IPS-20b (cell line): ENCODE measurements at regions not wholly inside any gene's neighbourhood (a gene's known extent, or its start where the extent isn't known, plus 50 kb on each side); places are given as distances from the start of the nearest gene placed in this dataset.

ENCODE experiments used
- H3K27ac ChIP-seq: one replicate; pipeline ENCODE4 v1.5.1; 2013; ENCODE audit warnings: low read length
- H3K27me3 ChIP-seq: 2 replicates; pipeline ENCODE4 v1.6.1; 2013; ENCODE audit warnings: mild to moderate bottlenecking, low read length, inconsistent platforms; ENCODE audit not compliant: insufficient read depth
- H3K36me3 ChIP-seq: 2 replicates; pipeline ENCODE4 v1.6.1; 2013; ENCODE audit warnings: low read depth, mild to moderate bottlenecking, inconsistent platforms, low read length, moderate library complexity; ENCODE audit not compliant: insufficient read depth
- H3K4me1 ChIP-seq: 2 replicates; pipeline ENCODE4 v1.6.1; 2013; ENCODE audit warnings: mild to moderate bottlenecking, control low read depth, inconsistent platforms, low read length, moderate library complexity; ENCODE audit not compliant: insufficient read depth
- H3K4me3 ChIP-seq: 2 replicates; pipeline ENCODE4 v1.5.1; 2013; ENCODE audit warnings: mild to moderate bottlenecking, low read length, inconsistent platforms
- H3K9ac ChIP-seq: 2 replicates; pipeline ENCODE4 v1.6.1; 2013; ENCODE audit warnings: low read depth, mild to moderate bottlenecking, inconsistent platforms, low read length, moderate library complexity
- H3K9me3 ChIP-seq: 2 replicates; pipeline ENCODE4 v1.6.1; 2013; ENCODE audit warnings: mild to moderate bottlenecking, low read depth, low read length, inconsistent platforms; ENCODE audit not compliant: insufficient read depth

GRCh38 chr11:128391811-128392210, 195.5 kb downstream of the ETS1 start:
- Histone ChIP-seq H3K4me1 (no peaks in the 10 kb centered on the region), H3K27me3 (no peaks in the 10 kb centered on the region), H3K27ac (no peak overlapping the region), H3K9me3 (no peaks in the 10 kb centered on the region), H3K36me3 (no peaks in the 10 kb centered on the region), H3K9ac (no peak overlapping the region), H3K4me3 (no peak overlapping the region)

DNA sequence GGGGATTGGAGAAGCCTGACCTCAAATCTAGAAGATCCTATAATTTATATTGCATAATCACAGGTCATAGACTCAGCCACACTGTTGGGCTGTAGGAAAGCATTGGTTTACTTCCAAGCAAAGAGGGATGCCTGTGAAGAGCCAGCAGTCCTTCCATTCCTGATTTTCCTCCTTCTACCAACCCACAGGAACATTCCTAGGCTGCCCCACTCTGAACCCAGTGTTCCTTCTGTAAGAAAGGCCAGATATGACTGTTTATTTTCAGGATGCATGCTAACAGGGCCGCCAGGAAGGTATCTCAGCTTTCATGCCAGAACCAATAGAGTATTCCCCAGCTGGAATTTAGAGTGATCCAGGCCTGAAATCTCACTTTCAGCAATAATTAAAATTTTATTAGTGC, 197.1 kb downstream of the ETS1 start:
- no peak overlapping the region for H3K27ac ChIP-seq
- H3K9me3 ChIP-seq = no peaks in the 10 kb centered on the region
- H3K9ac ChIP-seq = no peak overlapping the region
- H3K4me1 ChIP-seq = no peaks in the 10 kb centered on the region
- H3K36me3 ChIP-seq = no peaks in the 10 kb centered on the region
- no peaks in the 10 kb centered on the region for H3K27me3 ChIP-seq
- no peak overlapping the region for H3K4me3 ChIP-seq

DNA sequence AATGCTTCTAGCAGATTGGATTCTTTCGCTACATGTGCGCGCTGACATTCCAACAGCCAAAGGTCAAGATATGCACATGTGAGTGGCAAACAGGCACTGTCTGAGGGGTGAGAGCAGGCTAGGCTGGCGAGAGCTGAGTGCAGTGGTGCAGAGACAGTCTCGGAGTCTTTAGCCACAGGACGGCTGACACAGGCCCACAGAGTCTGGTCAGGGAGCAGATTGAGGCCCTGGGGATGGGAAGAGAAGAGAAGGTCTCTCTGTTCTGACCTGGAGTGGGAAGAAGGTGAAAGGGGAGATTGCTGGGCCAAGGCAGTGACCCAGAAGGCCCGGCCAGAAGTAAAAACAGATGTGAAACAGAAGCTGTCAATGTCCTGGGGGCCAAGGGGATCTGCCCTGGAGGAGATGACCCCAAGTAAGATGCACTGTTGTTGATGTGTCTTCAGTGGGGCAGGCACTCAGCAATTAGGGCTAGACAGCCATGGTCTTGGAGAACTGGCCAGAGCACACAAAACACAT, 197.8 kb downstream of the ETS1 start:
- no peaks in the 10 kb centered on the region for H3K9me3 ChIP-seq
- no peaks in the 10 kb centered on the region for H3K27me3 ChIP-seq
- no peaks in the 10 kb centered on the region for H3K4me1 ChIP-seq
- H3K4me3 ChIP-seq = no peak overlapping the region
- H3K27ac ChIP-seq = no peak overlapping the region
- no peaks in the 10 kb centered on the region for H3K36me3 ChIP-seq
- H3K9ac ChIP-seq = no peak overlapping the region

DNA sequence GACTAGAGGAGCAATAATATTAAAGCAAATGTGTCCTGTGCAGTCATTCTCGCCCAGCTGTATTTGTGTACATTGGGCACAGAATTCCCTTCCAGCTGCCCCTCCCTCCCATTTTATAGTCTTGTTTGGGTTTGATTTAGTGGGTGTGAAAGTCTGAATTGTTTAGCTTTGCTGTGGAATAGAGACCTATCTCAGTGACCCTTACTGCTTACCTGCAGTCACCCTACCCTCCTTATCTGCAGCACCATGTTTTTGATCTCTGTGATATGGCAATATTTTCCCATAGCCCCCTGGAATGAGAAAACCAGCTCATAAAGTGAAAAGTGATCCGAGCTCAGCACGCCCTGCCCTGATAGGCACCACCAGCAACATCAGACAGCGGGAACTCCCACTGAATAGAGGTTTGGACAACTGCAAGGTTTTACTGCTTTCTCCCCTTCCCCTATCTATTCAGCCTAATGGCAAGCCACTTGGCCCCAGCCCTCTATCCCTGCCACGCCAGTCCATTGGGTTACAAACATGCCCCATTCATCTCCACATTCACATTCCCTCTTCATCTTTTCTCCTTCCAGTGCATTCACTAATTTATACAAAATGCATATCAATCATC, 199.0 kb downstream of the ETS1 start:
- H3K27ac ChIP-seq = no peak overlapping the region
- H3K9ac ChIP-seq = no peak overlapping the region
- H3K27me3 ChIP-seq = no peaks in the 10 kb centered on the region
- H3K36me3 ChIP-seq = no peaks in the 10 kb centered on the region
- no peaks in the 10 kb centered on the region for H3K9me3 ChIP-seq
- peaks cover 6% of the 10 kb centered on the region for H3K4me1 ChIP-seq
- H3K4me3 ChIP-seq = no peak overlapping the region

DNA sequence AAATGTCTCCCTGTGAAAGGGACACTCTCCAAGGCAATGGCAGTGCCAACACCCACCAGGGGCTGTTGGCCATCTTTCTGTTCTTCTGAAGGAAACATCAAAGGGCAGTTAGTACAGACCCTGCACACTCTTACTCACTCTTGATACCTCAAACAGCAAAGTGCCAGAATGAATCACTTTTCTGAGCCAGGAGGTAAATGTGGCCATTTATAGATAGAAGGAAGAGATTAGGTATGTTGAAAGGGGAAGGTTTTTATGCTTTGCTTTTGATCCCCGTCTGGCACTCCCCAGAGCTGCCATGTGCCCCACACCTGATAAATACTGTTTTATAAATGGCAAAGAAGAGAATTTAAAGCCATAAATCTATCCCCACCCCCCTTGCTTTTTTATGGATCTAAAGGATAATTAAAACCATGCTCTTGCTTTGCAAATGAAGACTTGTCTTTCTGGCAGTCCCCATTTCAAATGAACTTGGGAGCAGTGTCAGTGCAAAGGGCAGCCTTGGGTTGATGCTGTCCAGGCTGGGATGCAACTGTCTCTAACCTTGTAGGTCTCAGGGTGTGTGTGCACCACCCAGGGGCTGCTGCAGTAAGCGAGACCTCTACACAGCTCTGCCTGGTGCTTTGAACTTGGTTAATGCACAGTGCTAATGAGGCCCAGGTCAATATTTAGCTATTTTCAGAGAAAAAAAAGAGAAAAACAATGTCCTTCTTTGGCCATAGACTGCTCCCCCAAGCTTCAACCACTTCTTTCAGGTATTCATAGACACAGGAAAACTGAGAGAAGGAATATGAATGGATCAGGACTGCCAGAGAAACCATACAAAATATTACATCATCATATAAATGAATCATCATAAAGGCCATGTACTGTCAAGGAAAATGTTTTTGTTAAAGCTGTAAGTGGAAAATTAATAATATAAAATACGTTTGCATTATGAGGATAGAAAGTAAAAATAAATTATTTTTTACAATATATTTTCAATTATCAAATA, 207.5 kb downstream of the ETS1 start:
- Histone ChIP-seq H3K36me3 (no peaks in the 10 kb centered on the region), H3K9ac (no peak overlapping the region), H3K27ac (no peak overlapping the region), H3K27me3 (no peaks in the 10 kb centered on the region), H3K4me1 (peaks cover 6% of the 10 kb centered on the region), H3K9me3 (no peaks in the 10 kb centered on the region; the same call in 1 of the 2 replicates), H3K4me3 (no peak overlapping the region)

DNA sequence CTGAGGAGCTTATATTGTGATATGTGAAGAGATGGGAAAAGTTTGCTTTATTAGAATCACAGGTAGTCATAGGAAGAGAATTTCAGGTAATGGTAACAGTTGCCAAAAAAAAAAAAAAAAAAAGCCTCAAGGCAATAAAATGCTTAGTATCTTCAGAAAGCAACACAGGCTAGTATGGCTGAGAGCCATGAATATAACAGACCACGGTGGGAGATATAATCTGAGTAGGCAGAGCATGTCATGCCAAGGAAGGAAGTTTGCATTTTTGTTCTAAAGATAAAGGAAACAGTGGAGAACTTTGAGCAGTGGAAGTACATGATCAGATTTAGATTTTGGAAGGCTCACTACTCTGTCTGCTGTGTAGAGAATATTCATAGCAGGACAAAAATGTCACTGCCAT, 211.4 kb downstream of the ETS1 start:
- no peaks in the 10 kb centered on the region for H3K4me1 ChIP-seq
- H3K36me3 ChIP-seq = no peaks in the 10 kb centered on the region
- no peak overlapping the region for H3K4me3 ChIP-seq
- no peak overlapping the region for H3K9ac ChIP-seq
- no peak overlapping the region for H3K27ac ChIP-seq
- no peaks in the 10 kb centered on the region for H3K9me3 ChIP-seq
- no peaks in the 10 kb centered on the region for H3K27me3 ChIP-seq

DNA sequence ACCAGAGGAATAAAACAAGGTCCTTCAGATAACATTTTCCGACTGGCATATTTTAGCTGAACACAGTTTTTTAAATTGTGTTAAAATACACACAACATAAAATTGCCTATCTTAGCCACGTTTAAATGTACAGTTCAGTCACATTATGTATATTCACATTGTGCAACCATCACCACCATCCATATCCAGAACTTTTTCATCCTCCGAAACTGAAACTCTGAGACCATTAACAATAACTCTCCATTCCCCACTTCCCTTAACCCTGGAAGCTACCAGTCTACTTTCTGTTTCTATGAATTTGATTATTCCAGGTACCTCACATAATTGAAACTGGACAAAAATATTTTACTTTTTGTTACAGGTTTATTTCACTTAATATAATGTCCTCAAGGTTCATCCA, 213.3 kb downstream of the ETS1 start:
- Histone ChIP-seq H3K27me3 (no peaks in the 10 kb centered on the region), H3K4me1 (no peaks in the 10 kb centered on the region), H3K4me3 (no peak overlapping the region), H3K9ac (no peak overlapping the region), H3K9me3 (no peaks in the 10 kb centered on the region), H3K36me3 (no peaks in the 10 kb centered on the region), H3K27ac (no peak overlapping the region)

GRCh38 chr11:128372977-128373376, 214.4 kb downstream of the ETS1 start:
- Histone ChIP-seq H3K27me3 (no peaks in the 10 kb centered on the region), H3K4me1 (no peaks in the 10 kb centered on the region), H3K9ac (no peak overlapping the region), H3K4me3 (no peak overlapping the region), H3K9me3 (no peaks in the 10 kb centered on the region), H3K27ac (no peak overlapping the region), H3K36me3 (no peaks in the 10 kb centered on the region)

DNA sequence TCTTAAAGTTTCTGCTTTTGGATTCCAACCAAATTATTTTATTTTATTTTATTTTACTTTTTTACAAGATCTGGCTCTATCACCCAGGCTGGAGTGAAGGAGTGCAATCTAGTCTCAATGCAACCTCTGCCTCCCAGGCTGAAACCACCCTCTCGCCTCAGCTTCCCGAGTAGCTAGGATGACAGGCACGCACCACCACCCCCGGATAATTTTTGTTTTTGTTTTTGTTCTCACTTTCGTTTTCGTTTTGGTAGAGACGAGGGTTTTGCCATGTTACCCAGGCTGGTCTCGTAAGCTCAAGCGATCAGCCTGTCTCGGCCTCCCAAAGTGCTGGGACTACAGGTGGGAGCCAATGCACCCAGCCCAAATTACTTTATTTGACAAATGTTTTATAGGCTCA, 219.8 kb downstream of the ETS1 start:
- no peaks in the 10 kb centered on the region for H3K27me3 ChIP-seq
- no peaks in the 10 kb centered on the region for H3K36me3 ChIP-seq
- no peaks in the 10 kb centered on the region for H3K9me3 ChIP-seq
- no peak overlapping the region for H3K4me3 ChIP-seq
- H3K27ac ChIP-seq = no peak overlapping the region
- H3K4me1 ChIP-seq = no peaks in the 10 kb centered on the region
- no peak overlapping the region for H3K9ac ChIP-seq

GRCh38 chr11:128365044-128365443, 222.3 kb downstream of the ETS1 start:
- no peaks in the 10 kb centered on the region for H3K4me1 ChIP-seq

GRCh38 chr11:128361451-128362020, 225.8 kb downstream of the ETS1 start:
- H3K4me1 ChIP-seq = no peaks in the 10 kb centered on the region
- no peaks in the 10 kb centered on the region for H3K36me3 ChIP-seq
- H3K27ac ChIP-seq = no peak overlapping the region
- H3K9me3 ChIP-seq = no peaks in the 10 kb centered on the region
- no peaks in the 10 kb centered on the region for H3K27me3 ChIP-seq
- no peak overlapping the region for H3K9ac ChIP-seq
- H3K4me3 ChIP-seq = no peak overlapping the region

More at GRCh38 chr11:128365044-128365443, 222.3 kb downstream of the ETS1 start:
- Histone ChIP-seq H3K27ac (no peak overlapping the region), H3K9me3 (no peaks in the 10 kb centered on the region), H3K9ac (no peak overlapping the region), H3K4me3 (no peak overlapping the region), H3K36me3 (no peaks in the 10 kb centered on the region), H3K27me3 (no peaks in the 10 kb centered on the region)
